SIG-M5 treated with dmso at 0.1 percent for 504 hours (cell line): ENCODE measurements at regions not wholly inside any gene's neighbourhood (a gene's known extent, or its start where the extent isn't known, plus 50 kb on each side); places are given as distances from the start of the nearest gene placed in this dataset.
A peak's percentile ranks its signal among the peaks of the same experiment; 100 is the strongest.

ENCODE experiments used
- DNase-seq: peaks from one replicate; lab custom pipeline; 2025; ENCODE audit not compliant: unreplicated experiment; lab: John Stamatoyannopoulos, UW

DNA sequence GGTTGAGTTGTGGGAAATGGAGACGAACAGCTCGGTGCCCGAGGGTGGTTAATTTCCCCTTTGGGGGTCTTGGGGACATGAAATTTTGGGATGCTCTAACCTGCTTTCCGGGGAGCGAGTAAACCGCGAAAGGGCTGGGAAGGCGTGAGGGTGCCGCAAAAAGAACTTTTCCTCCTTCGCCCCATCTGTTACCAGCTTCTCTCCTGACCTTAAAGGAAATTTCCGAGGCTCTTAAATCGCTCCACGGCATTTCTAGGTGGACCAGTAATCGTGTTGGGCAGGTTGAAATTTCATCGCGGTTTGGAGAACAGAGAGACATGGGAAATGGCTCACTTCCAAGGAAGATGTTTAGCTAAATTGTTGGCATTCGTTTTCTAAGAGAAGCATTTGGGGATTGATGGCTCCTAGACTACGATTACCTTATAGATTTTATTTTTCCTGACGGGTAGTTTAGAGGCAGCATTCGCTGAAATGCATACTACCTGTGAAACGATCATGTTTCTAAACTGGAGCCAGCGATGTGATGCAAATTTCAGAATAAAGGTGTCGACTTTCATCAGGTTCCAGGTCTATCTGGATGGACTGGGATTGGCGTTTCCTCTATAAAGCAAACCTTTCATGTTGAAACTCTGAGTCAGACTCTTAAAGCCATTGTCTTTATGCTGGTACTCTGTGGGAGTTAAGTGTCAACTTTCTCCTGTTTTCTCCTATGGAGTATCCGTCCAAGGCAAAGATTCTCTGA lies 414.5 kb downstream of the PCNX1 start:
- DNase-seq, result peak; percentile 32

DNA sequence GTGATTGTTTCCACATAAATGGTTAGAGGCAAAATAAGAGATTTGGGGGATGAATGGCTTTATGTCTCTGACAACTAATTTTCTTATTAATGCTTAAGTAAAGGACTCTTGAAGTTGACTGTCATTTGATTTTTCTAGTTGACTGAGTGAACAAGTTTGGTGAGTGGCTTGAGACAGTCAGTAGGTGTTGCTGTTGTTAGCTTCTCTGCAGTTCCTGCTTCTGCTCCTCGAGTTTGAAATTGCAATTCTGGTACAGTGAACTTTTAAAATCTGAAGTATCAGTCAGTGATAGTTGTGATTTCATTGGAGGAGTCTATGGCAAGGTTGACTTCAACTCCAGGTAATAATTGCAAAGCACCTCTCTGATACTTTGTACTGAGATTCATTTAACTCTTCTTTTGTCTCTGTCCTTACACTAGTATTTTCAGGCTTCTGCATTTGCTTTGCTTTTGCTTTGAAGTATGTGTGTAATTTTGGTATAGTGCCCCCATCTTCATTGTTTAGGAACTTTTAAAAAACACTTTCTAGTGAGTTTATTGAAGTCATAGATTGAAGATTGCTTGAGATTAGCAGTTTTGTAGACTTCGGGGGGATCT lies 415.5 kb downstream of the PCNX1 start:
- peak; percentile 42 for DNase-seq

DNA sequence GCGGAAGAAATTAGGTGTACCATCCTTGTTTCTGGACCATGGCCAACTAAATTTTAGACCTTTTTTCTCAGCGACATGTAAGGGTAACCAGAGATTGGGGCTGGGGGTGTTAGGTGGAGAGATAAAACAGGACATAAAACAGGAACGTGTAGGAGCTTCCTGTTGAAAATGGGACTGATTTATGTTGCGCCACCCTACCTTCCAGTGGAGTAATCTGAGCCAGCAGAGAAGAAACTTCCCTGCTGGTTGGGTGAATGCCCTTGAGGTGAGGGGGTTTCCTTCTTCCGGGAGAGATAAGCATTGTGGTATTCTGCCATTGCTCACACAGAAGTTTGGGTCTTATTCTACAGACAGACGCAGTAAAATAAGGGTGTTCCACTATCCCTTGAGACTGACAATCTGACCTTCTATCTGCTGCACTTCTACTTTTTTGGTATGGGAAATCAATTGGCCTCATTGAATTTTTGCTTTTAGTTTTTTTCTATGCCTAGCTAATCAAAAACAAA lies 417.6 kb downstream of the PCNX1 start:
- no peak for DNase-seq

DNA sequence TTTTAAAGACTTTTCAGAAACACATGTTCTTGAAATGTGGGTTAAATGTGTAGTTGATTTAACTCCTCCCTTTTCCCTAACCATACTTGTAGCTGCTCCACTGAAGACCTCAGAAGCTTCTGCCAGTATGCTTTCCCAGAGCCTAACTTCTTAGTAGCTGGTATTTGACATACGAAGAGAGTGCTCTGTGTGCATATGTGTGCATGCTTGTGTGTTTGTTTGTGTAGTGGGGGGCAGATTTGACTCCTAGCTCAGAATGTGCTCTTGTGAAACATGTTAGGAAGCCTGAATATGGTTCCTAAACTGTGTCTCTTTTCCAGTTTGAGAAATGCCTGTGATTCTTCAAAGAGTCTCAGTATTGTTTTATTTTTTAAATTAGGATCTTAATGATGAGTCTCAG lies 420.4 kb downstream of the PCNX1 start:
- no peak for DNase-seq

DNA sequence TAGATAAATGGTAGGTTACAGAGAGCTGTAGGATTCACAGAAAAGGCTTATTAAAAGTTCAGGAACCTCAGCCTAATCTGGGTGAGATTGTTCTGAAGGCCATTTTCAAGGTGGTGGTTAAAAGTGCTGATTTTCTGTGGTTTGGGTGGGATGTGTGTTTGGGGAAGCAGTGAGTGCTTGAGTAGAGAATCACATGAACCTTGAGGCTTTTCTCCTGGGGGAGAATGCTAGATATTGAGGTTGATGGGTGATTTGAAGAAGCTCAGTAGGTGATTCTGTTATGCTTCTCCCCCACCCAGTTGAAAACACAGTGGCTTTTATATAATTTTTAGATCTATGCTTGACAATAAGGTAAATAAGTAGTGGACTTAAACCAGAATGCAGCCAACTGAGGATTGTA lies 420.9 kb downstream of the PCNX1 start:
- DNase-seq, result no peak

DNA sequence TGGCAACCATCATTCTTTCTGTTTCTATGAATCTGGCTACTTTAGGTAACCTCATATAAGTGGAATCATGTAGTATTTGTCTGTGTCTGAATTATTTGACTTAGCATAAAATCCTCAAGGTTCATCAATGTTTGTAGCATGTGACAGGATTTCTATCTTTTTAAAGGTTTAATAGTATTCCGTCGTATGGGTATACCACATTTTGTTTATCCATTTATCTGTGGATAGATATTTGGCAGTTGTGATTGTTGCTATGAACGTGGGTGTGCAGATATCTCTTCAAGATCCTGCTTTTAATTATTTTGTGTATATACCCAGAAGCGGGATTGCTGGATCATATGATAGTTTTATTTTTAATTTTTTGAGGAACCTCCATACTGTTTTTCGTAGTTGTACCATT lies 421.7 kb downstream of the PCNX1 start:
- no peak for DNase-seq

DNA sequence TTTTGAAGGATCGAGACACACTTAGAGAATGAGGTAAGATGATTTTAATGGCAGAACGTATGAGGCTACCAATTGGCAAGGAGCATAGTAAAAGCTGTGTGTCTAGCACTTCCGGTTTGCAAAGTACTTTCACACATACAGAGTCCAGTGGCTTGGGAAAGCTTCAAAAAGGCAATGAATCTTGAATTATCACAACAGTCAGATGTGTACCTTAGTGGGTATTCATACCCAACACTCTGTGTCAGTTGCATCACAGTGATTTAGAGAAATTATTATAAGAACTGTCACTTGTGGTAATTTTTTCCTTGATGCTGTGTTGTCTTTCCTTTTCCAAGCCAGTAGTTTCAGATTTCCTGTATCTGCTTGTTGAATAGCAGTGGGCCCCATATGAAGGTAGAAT lies 424.1 kb downstream of the PCNX1 start:
- DNase-seq, result no peak

DNA sequence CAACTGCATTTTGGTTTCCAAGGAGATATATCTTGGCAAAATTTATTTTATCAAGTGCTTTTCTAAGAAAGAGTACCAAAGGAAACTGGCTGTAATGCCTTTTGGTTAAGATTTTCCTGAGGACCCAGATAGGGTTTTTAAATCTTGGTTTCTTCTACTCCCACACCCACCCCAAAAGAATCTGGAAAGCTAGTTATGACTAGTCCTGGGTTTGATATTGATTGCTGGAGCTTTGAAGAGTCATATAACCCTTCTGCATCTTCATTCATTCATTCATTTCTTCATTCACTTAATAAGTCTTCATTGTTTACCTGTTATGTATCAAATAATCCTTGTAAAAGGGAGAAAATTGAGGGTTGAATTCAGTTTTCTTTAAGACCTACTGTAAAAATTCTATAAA lies 425.2 kb downstream of the PCNX1 start:
- DNase-seq, result no peak

DNA sequence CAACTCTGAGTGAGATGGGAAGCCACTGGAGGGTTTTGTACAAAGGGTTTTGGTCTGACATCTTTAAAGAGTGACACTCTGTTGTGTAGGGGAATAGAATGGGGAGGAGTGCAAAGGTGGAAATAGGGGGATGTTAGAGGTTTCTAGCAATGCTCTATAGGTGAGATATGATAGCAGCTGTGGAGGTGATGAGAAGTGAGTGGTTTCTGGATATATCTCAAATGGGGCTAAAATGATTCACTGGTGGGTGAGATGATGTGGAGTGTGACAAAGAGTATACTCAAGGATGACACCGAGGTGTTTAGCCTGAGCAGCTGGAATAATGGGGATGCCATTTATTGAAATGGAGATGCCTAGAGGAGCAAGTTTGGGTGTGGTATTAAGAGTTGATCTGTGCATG lies 426.4 kb downstream of the PCNX1 start:
- DNase-seq, result no peak

DNA sequence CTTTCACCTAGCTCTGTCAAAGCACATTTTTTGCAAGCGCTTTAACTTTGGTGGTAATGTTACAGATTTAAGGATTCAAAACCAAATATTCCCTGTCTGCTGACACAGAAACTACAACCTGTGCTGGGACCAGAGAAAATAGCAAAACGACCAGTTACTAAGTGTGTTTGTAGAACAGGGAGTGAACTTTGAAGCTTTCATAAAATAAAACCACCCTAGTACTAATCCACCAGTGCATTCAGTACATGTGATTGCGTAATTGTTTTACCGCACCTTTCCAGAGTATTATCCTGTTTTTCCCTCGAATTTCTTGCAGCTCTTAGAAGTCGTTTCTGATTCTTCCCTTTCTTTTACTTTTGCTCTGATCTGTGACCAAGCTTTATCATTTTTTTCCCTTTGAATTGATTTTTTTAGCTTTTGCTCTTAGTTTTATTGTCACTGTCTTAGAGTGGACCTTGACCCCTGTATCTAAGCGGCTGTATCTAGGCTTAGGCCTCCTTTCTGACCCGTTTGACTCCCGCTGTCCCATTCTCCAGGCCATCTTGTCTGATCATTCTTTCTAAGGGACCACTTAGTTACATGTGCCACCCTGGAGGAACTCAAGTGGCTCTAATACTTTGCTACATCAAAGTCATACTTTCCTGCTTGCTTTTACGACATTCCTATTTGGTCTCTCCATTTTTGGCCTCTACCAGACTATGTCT lies 429.4 kb downstream of the PCNX1 start:
- no peak for DNase-seq

DNA sequence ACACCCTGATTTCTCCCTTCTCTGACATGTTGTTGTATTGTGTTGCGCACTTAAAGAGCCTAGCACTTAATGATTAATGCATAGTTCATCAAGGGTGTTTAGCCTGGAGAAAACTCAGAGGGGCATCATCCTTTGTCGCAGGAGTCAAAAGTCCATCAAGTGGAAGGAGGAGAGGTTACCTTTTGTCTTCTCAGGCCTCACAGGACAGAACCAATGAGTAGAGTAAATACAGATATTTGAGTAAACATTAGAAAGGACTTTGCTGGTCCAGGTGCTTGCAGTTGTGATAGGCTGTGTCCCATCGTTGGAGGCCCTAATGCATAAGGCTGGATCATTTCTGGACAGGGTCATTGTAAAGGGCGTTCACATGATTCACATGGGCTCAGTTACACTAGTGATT lies 430.9 kb downstream of the PCNX1 start:
- no peak for DNase-seq

DNA sequence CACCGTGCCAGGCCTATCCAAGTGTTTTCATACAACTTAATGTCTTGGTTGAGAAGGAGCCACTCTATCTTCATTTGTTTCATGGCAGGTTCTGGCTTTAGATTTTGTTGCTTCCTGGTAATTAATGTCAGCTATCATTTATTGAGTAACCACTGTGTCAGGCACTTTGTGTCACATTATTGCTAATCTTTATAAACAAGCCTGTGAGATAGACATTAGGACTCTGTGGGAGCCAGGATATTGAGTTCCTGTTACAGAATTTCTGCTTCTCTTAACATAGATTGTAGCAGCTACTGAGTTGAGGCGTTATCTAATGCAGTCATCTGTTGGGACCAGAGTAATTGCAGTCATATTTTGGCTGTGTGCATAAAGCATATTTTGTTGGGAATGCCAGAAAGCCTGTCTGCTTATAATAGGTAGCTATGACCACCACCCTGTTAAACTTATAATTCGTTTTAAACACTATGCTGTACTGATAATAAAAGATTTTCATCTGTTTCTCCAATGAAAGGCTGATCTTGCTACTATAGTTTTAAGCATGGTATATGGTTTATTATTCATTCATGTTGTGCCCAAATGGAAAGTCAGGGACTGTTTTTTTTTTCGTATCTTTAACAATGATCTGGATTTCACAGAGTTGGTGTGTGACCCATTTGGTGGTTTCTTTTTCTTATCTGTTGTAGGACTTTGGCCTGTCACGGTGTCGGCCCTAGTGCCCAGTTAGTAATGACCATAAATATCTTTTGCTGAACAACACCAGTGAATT lies 432.6 kb downstream of the PCNX1 start:
- no peak for DNase-seq

DNA sequence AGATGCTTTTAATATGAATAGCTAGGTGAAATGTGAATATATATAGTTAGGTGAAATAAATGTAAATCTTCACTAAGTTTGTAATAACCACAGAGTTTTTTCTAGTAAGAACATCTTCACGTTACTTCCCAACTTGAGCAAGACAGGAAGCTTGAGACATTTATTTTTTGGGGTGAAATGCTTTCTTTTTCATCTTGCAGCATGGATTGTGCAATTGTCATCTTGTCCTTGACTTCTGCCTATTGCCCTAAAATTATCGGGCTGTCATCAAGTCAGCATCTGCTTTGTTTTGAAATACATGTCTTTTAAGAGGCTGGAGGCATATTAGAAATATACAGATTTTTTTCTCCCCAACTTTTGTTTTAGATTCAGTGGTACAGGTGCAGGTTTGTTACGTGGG lies 433.9 kb downstream of the PCNX1 start:
- DNase-seq, result peak; percentile 86

DNA sequence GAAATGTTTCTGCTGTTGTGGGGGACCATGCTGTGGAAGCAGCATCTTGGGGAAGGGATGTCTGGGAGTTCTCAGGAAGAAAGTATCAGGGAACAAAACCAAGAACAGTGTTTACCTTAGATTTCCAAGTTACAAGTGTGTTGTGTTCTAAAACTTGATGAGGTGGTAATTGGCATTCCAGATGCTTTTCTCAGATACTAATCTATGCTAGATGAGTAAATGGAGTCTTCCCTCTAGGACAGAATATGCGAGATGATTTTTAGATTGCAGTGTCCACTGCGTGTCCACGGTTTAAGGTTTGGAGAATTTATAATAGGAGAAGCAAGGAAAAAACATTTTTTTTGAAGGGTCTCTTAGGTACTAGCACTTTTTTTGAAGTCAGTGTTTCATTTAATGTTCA lies 436.5 kb downstream of the PCNX1 start:
- DNase-seq, result no peak

DNA sequence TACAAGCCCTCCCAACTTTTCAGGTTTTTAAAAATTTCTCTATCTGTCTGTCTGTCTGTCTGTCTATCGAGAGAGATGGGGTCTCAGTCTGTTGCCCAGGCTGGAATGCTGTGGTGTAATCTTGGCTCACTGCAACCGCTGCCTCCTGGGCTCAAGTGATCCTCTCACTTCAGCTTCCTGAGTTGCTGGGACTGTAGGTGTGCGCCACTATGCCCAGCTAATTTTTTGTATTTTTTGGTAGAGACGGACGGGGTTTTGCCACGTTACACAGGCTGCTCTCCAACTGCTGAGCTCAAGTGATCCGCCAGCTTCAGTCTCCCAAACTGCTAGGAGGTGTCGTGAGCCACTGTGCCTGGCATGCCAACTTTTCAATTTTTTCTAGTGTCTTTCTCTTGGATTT lies 437.2 kb downstream of the PCNX1 start:
- DNase-seq, result no peak

DNA sequence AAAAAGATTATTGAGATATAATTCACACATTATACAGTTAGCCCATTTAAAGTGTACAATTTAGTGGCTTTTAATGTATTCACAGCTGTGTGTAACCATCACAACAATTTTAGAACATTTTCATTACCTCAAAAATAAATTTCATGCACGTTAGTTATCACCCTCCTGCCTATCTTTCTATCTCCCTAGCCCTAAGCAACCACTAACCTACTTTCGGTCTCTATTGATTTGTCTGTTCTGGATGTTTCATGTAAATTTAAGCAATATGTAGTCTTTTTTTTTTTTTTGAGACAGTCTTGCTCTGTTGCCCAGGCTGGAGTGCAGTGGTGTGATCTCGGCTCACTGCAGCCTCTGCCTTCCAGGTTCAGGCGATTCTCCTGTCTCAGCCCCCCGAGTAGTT lies 439.4 kb downstream of the PCNX1 start:
- DNase-seq, result no peak

DNA sequence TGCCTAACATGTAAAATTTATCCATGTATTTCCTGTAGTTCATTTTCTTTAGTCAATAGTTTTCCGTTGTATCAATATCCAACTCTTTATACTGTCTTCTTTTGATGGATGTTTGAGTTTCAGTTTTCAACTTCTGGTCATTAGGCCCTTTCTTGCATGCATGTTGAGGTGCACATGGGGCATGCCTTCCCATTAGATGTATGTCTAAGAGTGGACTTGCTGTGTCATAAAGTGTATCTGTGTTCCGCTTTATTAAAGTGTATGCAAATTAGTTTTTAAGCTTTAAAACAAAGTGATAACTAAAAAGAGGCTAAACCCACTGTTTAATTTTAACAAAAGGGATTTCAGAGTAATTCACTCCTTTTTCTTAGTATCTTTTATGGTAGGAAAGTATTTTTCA lies 441.1 kb downstream of the PCNX1 start:
- DNase-seq, result no peak

DNA sequence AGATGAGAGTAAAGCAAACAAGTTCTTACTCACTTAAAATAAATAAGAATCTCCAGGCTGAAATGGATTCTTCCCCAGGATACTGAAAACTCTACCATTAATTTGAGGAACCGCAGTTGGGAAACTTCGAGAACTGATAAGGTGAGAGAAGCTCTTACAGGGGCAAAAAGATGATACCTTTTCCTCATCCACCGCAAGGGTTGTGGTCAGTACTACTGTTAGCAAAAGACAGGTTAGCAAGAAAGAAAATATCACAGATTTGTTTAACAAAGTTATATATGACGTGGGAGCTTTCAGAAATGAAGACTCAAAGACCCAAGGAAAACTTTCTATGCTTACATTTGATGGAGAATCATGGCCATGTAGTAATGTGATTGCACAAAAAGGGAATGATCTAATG lies 441.6 kb downstream of the PCNX1 start:
- DNase-seq, result no peak

DNA sequence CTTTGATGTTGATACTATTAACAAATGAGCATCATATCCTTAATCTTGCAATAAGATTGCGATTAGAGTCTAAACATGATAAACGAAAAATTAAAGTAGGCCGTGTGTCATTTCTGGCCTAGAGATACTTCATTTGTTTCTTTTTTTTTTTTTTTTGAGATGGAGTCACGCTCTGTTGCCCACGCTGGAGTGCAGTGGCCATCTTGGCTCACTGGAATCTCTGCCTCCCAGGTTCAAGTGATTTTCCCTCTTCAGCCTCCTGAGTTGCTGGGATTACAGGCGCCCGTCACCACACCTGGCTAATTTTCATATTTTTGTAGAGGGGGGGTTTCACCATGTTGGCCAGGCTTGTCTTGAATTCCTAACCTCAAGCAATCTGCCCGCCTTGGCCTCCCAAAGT lies 446.9 kb downstream of the PCNX1 start:
- no peak for DNase-seq

DNA sequence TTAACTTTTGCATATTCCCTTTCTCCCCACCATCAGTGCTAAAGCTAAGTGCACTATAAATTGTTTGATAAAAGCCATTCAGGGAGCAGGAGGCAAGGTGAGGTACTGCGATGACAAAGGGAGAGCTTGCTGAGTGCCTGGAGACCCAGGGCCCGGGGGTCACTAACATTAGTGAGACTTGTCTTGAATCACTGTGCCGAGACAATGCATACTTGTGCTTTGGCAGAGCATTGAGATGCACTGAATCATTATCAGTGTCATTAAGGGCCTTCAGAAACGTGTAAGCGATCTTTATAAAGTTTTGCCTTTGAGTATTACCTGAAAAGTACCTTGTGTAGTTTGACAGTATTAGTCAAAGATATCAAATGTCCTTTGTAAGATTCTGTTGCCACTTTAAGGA lies 447.5 kb downstream of the PCNX1 start:
- no peak for DNase-seq

DNA sequence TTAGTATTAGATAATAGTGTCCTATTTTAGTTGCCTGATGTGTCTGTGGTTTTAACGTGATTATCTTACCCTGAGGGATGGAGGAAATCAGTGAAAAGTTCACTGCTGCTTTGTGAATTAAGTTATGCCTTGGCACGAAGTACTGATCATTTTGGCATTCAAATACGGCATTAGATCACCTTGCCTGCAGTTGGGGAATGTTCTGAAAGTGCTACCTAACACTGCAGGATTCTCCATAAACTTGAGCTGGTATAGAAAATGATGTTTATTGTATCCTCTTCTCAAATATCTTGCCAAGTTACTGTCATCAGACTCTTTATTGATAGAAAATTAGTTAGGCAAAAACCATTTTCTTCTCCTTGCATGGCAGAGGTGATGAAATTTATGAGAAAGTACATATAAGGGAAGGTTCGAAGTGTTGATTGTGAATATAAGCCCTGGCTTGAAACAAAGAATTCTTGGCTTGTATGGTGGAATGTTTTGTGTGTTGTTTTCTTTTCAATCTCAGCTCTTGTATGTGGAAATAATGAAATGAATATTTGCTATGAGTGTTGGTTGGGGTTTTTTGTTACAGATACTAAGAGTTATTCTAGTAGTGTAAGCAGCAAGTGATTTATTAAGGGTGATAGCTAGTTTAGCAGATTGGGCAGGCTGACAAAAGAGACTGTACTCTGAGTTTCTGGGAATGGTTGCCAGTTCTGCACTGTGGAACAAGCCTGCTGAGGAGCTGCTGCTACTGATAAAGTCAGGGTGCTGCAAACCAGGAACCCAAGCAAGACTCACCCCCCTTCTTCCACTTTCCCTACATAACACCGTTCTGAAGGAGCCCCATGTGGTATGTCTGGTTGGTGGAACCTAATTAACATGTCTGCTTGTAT lies 448.3 kb downstream of the PCNX1 start:
- no peak for DNase-seq
